ENCODE measurements at regions not wholly inside any gene's neighbourhood (a gene's known extent, or its start where the extent isn't known, plus 50 kb on each side); places are given as distances from the start of the nearest gene placed in this dataset.

- ChIA-PET CTCF (no interaction called here), RAD21 (ENCODE audit: low non-redundant PET in 1 of 2, low total read pairs in 2 of 2, uncharacterized antibody in 2 of 2, unreplicated experiment in 2 of 2) (no interaction called here), POLR2A (no interaction called here)
- no peak overlapping the region for H3K4me3 ChIP-seq (replicated peaks in 1 of 2; ENCODE audit: low read depth in 1 of 2, low read length in 2 of 2)
- no peaks in the 10 kb centered on the region for H3K36me3 ChIP-seq (ENCODE audit: control insufficient read depth in 1 of 2, insufficient read depth in 2 of 2, low read length in 2 of 2)
- DNase-seq (ENCODE audit: low read depth, low spot score) (no peak), ATAC-seq (no peak)
- TF ChIP-seq EZH2phosphoT487 (IDR thresholded peaks at IDR 0.05; ENCODE audit: borderline replicate concordance), result no peak
- TF ChIP-seq TCF7L2 (IDR thresholded peaks at IDR 0.05; ENCODE audit: borderline replicate concordance, extremely low read depth, insufficient read depth, insufficient read length), result no peak
- TF ChIP-seq JUND (IDR thresholded peaks at IDR 0.05), result no peak
- no peak for TF ChIP-seq EGR1 (IDR thresholded peaks at IDR 0.05; ENCODE audit: low read depth)
- no peak for TF ChIP-seq FOSL1 (IDR thresholded peaks at IDR 0.05; ENCODE audit: low read depth)
- no peak for TF ChIP-seq ELF1 (IDR thresholded peaks at IDR 0.05; ENCODE audit: borderline replicate concordance, low read depth)
- no peak for TF ChIP-seq ATF3 (IDR thresholded peaks at IDR 0.05)
- TF ChIP-seq SP1 (IDR thresholded peaks at IDR 0.05; ENCODE audit: low read depth), result no peak
- TF ChIP-seq SIN3A (IDR thresholded peaks at IDR 0.05; ENCODE audit: low read depth), result no peak
- TF ChIP-seq CTCF (IDR thresholded peaks at IDR 0.05 in 2 of 3, conservative IDR thresholded peaks at IDR 0.05 in 1 of 3; ENCODE audit: borderline replicate concordance in 1 of 3, insufficient read depth in 1 of 3, low read depth in 2 of 3, low read length in 2 of 3), result no peak
- TF ChIP-seq EZH2 (IDR thresholded peaks at IDR 0.05), result no peak
- TF ChIP-seq MAX (IDR thresholded peaks at IDR 0.05), result no peak
- TF ChIP-seq REST (IDR thresholded peaks at IDR 0.05; ENCODE audit: low read depth), result no peak
- TF ChIP-seq POLR2A (IDR thresholded peaks at IDR 0.05; ENCODE audit: borderline replicate concordance, extremely low read depth, insufficient read depth, insufficient read length), result no peak
- no peak overlapping the region for H3K4me2 ChIP-seq (ENCODE audit: low read length)
- no peaks in the 10 kb centered on the region for H3K79me2 ChIP-seq (ENCODE audit: insufficient read depth, low read length)
- intact Hi-C loops (cut with micrococcal nuclease), result no loop called here
- H4K20me1 ChIP-seq (ENCODE audit: insufficient read depth), result no peaks in the 10 kb centered on the region
- no peaks in the 10 kb centered on the region for H3K27me3 ChIP-seq (ENCODE audit: insufficient read depth, low read length)
- H2AFZ ChIP-seq (ENCODE audit: low read depth, low read length, poor library complexity, severe bottlenecking), result no peak overlapping the region
- BruUV-seq (replicated peaks), result no TSS peak
- H3K27ac ChIP-seq (ENCODE audit: low read depth, low read length), result no peak overlapping the region
- H3K9me2 ChIP-seq (ENCODE audit: insufficient read depth), result no peaks in the 10 kb centered on the region
- no peak overlapping the region for H3K9ac ChIP-seq (ENCODE audit: low read length)
- H3K9me3 ChIP-seq (ENCODE audit: control insufficient read depth in 1 of 2, insufficient read depth in 1 of 2, low read depth in 1 of 2, low read length in 2 of 2), result no peaks in the 10 kb centered on the region
- H3K4me1 ChIP-seq (ENCODE audit: control insufficient read depth in 1 of 2, insufficient read depth in 2 of 2, low read length in 2 of 2), result no peaks in the 10 kb centered on the region
Observed at GRCh38 chr2:144694456-144694855, 174.5 kb upstream of the ZEB2 start.
